ENCODE measurements at regions not wholly inside any gene's neighbourhood (a gene's known extent, or its start where the extent isn't known, plus 50 kb on each side); places are given as distances from the start of the nearest gene placed in this dataset.

- Histone ChIP-seq H3K36me3 (ENCODE audit: control insufficient read depth, insufficient read depth, low read length) (no peaks in the 10 kb centered on the region), H3K9me3 (ENCODE audit: control insufficient read depth, insufficient read depth, low read depth, low read length) (no peaks in the 10 kb centered on the region), H3K27ac (ENCODE audit: low read depth, low read length) (no peak overlapping the region), H3K9ac (ENCODE audit: low read length) (no peak overlapping the region), H3K27me3 (ENCODE audit: control insufficient read depth, insufficient read depth, low read length) (no peaks in the 10 kb centered on the region), H3K4me1 (ENCODE audit: control insufficient read depth, insufficient read depth, low read length) (no peaks in the 10 kb centered on the region), H3K4me3 (ENCODE audit: low read depth, low read length) (no peak overlapping the region)
These were observed 927.3 kb upstream of the ACVR2A start for GRCh38 chr2:146917431-146918042.

DNA sequence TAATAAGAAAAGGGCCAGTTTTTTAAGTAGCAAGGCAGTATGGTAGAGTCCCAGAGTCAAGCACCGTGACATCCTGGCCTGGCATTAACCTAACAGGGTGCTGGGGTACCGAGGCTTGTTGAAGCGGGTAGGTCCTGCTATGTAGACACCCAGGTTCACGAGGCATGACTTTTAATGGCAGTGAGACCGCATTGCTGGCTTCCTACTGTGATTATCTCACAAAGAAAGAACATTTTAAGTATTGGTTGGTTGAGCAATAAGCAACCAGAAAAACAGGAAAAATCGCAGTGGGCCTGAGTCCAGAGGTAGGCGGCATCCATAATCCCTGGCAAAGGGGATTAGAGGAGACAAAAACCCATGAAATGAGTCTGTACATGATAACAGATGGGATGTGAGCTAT lies 927.9 kb upstream of the ACVR2A start:
- no peaks in the 10 kb centered on the region for H3K9me3 ChIP-seq (ENCODE audit: control insufficient read depth, insufficient read depth, low read depth, low read length)
- H3K36me3 ChIP-seq (ENCODE audit: control insufficient read depth, insufficient read depth, low read length), result no peaks in the 10 kb centered on the region
- H3K9ac ChIP-seq (ENCODE audit: low read length), result no peak overlapping the region
- no peaks in the 10 kb centered on the region for H3K4me1 ChIP-seq (ENCODE audit: control insufficient read depth, insufficient read depth, low read length)
- H3K4me3 ChIP-seq (ENCODE audit: low read depth, low read length), result no peak overlapping the region
- H3K27me3 ChIP-seq (ENCODE audit: control insufficient read depth, insufficient read depth, low read length), result no peaks in the 10 kb centered on the region
- H3K27ac ChIP-seq (ENCODE audit: low read depth, low read length), result no peak overlapping the region

- Histone ChIP-seq H3K27me3 (ENCODE audit: control insufficient read depth, insufficient read depth, low read length) (no peaks in the 10 kb centered on the region), H3K4me3 (ENCODE audit: low read depth, low read length) (no peak overlapping the region), H3K9me3 (ENCODE audit: control insufficient read depth, insufficient read depth, low read depth, low read length) (no peaks in the 10 kb centered on the region)
These were observed 931.4 kb upstream of the ACVR2A start for GRCh38 chr2:146913476-146913875.

DNA sequence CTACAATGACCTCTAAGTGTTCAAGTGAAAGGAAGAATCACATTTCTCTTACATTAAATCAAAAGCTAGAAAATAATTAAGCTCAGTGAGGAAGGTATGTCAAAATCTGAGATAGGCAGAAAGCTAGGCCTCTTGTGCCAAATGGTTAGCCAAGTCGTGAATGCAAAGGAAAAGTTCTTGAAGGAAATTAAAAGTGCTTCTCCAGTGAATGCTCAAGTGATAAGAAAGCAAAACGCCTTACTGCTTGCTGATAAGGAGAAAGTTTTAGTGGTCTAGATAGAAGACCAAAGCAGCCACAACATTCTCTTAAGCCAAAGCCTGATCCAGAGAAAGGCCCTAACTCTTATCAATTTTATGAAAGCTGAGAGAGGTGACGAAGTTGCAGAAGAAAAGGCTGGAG lies 932.3 kb upstream of the ACVR2A start:
- no peak overlapping the region for H3K27ac ChIP-seq (ENCODE audit: low read depth, low read length)
- H3K36me3 ChIP-seq (ENCODE audit: control insufficient read depth, insufficient read depth, low read length), result no peaks in the 10 kb centered on the region
- H3K27me3 ChIP-seq (ENCODE audit: control insufficient read depth, insufficient read depth, low read length), result no peaks in the 10 kb centered on the region

More at GRCh38 chr2:146913476-146913875, 931.4 kb upstream of the ACVR2A start:
- Histone ChIP-seq H3K4me1 (ENCODE audit: control insufficient read depth, insufficient read depth, low read length) (no peaks in the 10 kb centered on the region), H3K36me3 (ENCODE audit: control insufficient read depth, insufficient read depth, low read length) (no peaks in the 10 kb centered on the region), H3K9ac (ENCODE audit: low read length) (no peak overlapping the region), H3K27ac (ENCODE audit: low read depth, low read length) (no peak overlapping the region)

DNA sequence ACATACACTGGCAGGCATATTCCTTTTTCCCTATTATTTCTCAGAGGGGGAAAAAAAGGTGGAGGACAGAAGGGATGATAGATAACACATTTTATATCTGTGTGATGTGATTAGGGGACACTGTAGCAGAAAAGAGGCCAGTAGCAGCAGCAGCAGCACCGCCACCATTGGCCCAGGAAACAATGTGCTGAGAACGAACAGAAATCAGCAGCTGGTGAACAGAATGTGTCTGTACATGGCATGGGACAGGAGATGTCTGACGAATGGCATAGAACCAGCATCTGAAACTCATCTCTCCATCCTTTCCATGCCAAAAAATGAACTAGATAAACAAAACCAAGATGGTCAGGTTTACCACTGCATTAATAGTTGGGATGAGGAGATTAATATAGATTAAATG lies 936.1 kb upstream of the ACVR2A start:
- H3K27ac ChIP-seq (ENCODE audit: low read depth, low read length), result no peak overlapping the region
- H3K36me3 ChIP-seq (ENCODE audit: control insufficient read depth, insufficient read depth, low read length), result no peaks in the 10 kb centered on the region
- no peak overlapping the region for H3K4me3 ChIP-seq (ENCODE audit: low read depth, low read length)
- H3K4me1 ChIP-seq (ENCODE audit: control insufficient read depth, insufficient read depth, low read length), result no peaks in the 10 kb centered on the region
- H3K9me3 ChIP-seq (ENCODE audit: control insufficient read depth, insufficient read depth, low read depth, low read length), result no peaks in the 10 kb centered on the region
- H3K9ac ChIP-seq (ENCODE audit: low read length), result no peak overlapping the region
- H3K27me3 ChIP-seq (ENCODE audit: control insufficient read depth, insufficient read depth, low read length), result no peaks in the 10 kb centered on the region

More for the DNA sequence above, 932.3 kb upstream of the ACVR2A start:
- Histone ChIP-seq H3K9me3 (ENCODE audit: control insufficient read depth, insufficient read depth, low read depth, low read length) (no peaks in the 10 kb centered on the region), H3K4me1 (ENCODE audit: control insufficient read depth, insufficient read depth, low read length) (no peaks in the 10 kb centered on the region), H3K9ac (ENCODE audit: low read length) (no peak overlapping the region), H3K4me3 (ENCODE audit: low read depth, low read length) (no peak overlapping the region)

DNA sequence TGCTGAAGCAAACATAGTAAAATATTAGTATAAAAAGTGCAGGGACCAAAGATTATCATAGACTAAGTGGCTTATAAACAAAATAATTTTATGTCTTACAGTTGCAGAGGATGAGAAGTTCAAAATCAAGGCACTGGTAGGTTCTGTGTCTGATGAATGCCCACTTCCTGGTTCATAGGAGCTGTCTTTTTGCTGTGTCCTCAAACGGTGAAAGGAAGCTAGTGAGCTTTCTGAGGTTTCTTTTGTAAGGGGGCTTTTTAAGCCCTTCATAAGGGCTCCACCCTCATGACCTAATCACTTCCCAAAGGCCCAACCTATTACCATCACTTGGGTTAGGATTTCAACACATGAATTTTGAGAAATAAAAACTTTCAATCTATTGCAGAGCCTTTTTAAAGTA lies 946.7 kb upstream of the ACVR2A start:
- Histone ChIP-seq H3K4me3 (ENCODE audit: low read depth, low read length) (no peak overlapping the region), H3K9me3 (ENCODE audit: control insufficient read depth, insufficient read depth, low read depth, low read length) (no peaks in the 10 kb centered on the region), H3K4me1 (ENCODE audit: control insufficient read depth, insufficient read depth, low read length) (no peaks in the 10 kb centered on the region), H3K27ac (ENCODE audit: low read depth, low read length) (no peak overlapping the region), H3K9ac (ENCODE audit: low read length) (no peak overlapping the region), H3K36me3 (ENCODE audit: control insufficient read depth, insufficient read depth, low read length) (no peaks in the 10 kb centered on the region), H3K27me3 (ENCODE audit: control insufficient read depth, insufficient read depth, low read length) (no peaks in the 10 kb centered on the region)

- Histone ChIP-seq H3K9me3 (ENCODE audit: control insufficient read depth, insufficient read depth, low read depth, low read length) (no peaks in the 10 kb centered on the region), H3K4me1 (ENCODE audit: control insufficient read depth, insufficient read depth, low read length) (no peaks in the 10 kb centered on the region), H3K27ac (ENCODE audit: low read depth, low read length) (no peak overlapping the region), H3K36me3 (ENCODE audit: control insufficient read depth, insufficient read depth, low read length) (no peaks in the 10 kb centered on the region), H3K27me3 (ENCODE audit: control insufficient read depth, insufficient read depth, low read length) (no peaks in the 10 kb centered on the region), H3K9ac (ENCODE audit: low read length) (no peak overlapping the region), H3K4me3 (ENCODE audit: low read depth, low read length) (no peak overlapping the region)
These were observed 950.3 kb upstream of the ACVR2A start for GRCh38 chr2:146894514-146894913.

DNA sequence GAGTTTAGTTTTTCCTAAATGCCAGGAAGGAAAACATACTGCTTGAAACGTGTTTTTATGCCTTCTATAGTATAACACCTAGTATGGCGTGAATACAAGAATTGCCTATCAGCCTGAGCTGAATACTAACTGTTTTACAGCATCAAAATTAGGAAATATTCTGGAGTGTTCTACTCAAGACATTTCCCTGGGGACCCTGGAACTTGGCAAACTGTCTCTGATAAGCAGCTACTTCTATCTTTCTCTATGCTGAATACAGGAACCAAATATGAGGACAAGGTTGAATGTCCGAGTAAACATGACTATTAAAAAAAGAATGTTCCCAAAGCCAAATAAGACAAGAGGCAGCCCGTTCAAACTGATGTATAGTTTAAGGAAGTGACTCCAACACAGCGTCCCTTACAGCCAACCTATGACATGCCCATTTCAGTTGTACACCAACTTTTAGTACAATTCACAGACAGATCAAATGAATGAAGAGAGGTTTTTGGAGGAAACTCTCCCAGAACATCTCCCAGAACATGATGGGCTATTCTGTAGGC lies 951.3 kb upstream of the ACVR2A start:
- H3K4me1 ChIP-seq (ENCODE audit: control insufficient read depth, insufficient read depth, low read length), result no peaks in the 10 kb centered on the region
- H3K4me3 ChIP-seq (ENCODE audit: low read depth, low read length), result no peak overlapping the region
- H3K9me3 ChIP-seq (ENCODE audit: control insufficient read depth, insufficient read depth, low read depth, low read length), result no peaks in the 10 kb centered on the region
- H3K9ac ChIP-seq (ENCODE audit: low read length), result no peak overlapping the region
- no peak overlapping the region for H3K27ac ChIP-seq (ENCODE audit: low read depth, low read length)
- no peaks in the 10 kb centered on the region for H3K27me3 ChIP-seq (ENCODE audit: control insufficient read depth, insufficient read depth, low read length)
- no peaks in the 10 kb centered on the region for H3K36me3 ChIP-seq (ENCODE audit: control insufficient read depth, insufficient read depth, low read length)

DNA sequence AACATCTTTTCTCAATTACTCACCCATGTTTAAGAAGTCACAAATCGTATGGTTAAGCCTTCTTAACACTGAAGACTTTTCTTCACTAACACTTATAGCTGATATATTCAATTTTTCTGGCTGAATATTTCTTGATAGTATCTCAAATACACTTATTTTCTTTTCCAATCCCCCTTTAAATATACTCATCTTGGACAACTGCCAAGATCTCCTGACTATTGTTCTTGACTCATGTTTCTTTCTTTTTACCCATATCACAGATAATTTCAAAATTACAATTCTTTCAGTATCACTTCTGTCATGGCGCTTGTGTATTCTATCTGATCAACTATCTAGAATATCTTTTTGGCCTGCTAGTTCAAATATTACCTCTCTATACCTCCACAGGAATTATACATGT lies 954.3 kb upstream of the ACVR2A start:
- no peak overlapping the region for H3K27ac ChIP-seq (ENCODE audit: low read depth, low read length)
- H3K27me3 ChIP-seq (ENCODE audit: control insufficient read depth, insufficient read depth, low read length), result no peaks in the 10 kb centered on the region
- H3K36me3 ChIP-seq (ENCODE audit: control insufficient read depth, insufficient read depth, low read length), result no peaks in the 10 kb centered on the region
- no peaks in the 10 kb centered on the region for H3K9me3 ChIP-seq (ENCODE audit: control insufficient read depth, insufficient read depth, low read depth, low read length)
- H3K9ac ChIP-seq (ENCODE audit: low read length), result no peak overlapping the region
- H3K4me1 ChIP-seq (ENCODE audit: control insufficient read depth, insufficient read depth, low read length), result no peaks in the 10 kb centered on the region
- no peak overlapping the region for H3K4me3 ChIP-seq (ENCODE audit: low read depth, low read length)

GRCh38 chr2:146879882-146880281 lies 964.9 kb upstream of the ACVR2A start:
- Histone ChIP-seq H3K4me1 (ENCODE audit: control insufficient read depth, insufficient read depth, low read length) (no peaks in the 10 kb centered on the region), H3K27ac (ENCODE audit: low read depth, low read length) (no peak overlapping the region), H3K36me3 (ENCODE audit: control insufficient read depth, insufficient read depth, low read length) (no peaks in the 10 kb centered on the region), H3K4me3 (ENCODE audit: low read depth, low read length) (no peak overlapping the region), H3K27me3 (ENCODE audit: control insufficient read depth, insufficient read depth, low read length) (no peaks in the 10 kb centered on the region), H3K9me3 (ENCODE audit: control insufficient read depth, insufficient read depth, low read depth, low read length) (peaks cover 5% of the 10 kb centered on the region; the same call in 1 of the 2 replicates), H3K9ac (ENCODE audit: low read length) (no peak overlapping the region)

- no peak overlapping the region for H3K27ac ChIP-seq (ENCODE audit: low read depth, low read length)
- no peak overlapping the region for H3K4me3 ChIP-seq (ENCODE audit: low read depth, low read length)
- H3K36me3 ChIP-seq (ENCODE audit: control insufficient read depth, insufficient read depth, low read length), result no peaks in the 10 kb centered on the region
- H3K9ac ChIP-seq (ENCODE audit: low read length), result no peak overlapping the region
- no peaks in the 10 kb centered on the region; the same call in 1 of the 2 replicates for H3K4me1 ChIP-seq (ENCODE audit: control insufficient read depth, insufficient read depth, low read length)
- no peaks in the 10 kb centered on the region for H3K27me3 ChIP-seq (ENCODE audit: control insufficient read depth, insufficient read depth, low read length)
- no peaks in the 10 kb centered on the region for H3K9me3 ChIP-seq (ENCODE audit: control insufficient read depth, insufficient read depth, low read depth, low read length)
These were observed 970.6 kb upstream of the ACVR2A start for GRCh38 chr2:146874260-146874658.

Measured in HUES6 (cell line).